ENCODE measurements at regions not wholly inside any gene's neighbourhood (a gene's known extent, or its start where the extent isn't known, plus 50 kb on each side); places are given as distances from the start of the nearest gene placed in this dataset.

DNA sequence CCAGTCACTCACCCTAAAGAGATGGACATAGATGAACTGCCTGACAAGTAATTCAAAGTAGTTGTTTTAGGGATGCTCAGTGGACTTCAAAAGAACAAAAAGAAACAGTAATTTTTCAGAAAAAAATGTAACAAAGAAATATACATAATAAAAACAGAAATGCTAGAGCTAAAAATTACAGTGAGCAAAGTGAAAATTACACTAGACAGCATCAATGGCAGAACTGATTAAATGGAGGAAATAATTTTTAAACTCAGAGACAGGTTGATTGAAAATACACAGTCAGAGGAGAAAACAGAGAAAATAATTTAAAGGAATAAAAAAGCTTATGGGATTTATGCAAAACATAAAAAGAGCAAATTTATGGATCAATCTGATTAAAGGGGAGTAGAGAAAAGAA lies 1968.4 kb downstream of the EFNA5 start:
- H3K4me3 ChIP-seq (ENCODE audit: insufficient read depth, low read depth, low read length) = no peak overlapping the region
- no peak overlapping the region for H3K18ac ChIP-seq (ENCODE audit: low read depth, low read length)
- no peak overlapping the region for H2BK20ac ChIP-seq (ENCODE audit: low read depth, low read length)
- no peak overlapping the region for H4K5ac ChIP-seq (ENCODE audit: low read depth, low read length)
- POLR2A ChIA-PET (ENCODE audit: unreplicated experiment) = no interaction called here
- no peaks in the 10 kb centered on the region for H3K9me1 ChIP-seq (ENCODE audit: insufficient read depth, low read length)
- no TSS peak for BruUV-seq (replicated peaks)
- in situ Hi-C loops (cut with MboI; ENCODE audit: low sequenced_read_pairs) = no loop called here
- no peak overlapping the region for H2AK5ac ChIP-seq (ENCODE audit: low read depth, low read length)
- CTCF ChIA-PET = no interaction called here
- dilution Hi-C loops (cut with HindIII; ENCODE audit: low sequenced_read_pairs, unreplicated experiment) = no loop called here
- no peak overlapping the region for H3K23ac ChIP-seq (ENCODE audit: low read depth, low read length)
- no peak overlapping the region for H3K4ac ChIP-seq (ENCODE audit: low read depth, low read length)
- H4K8ac ChIP-seq (ENCODE audit: low read depth in 2 of 2, low read length in 2 of 2) = no peak overlapping the region
- H3K4me2 ChIP-seq (ENCODE audit: low read depth, low read length) = no peak overlapping the region
- no peaks in the 10 kb centered on the region for H3K4me1 ChIP-seq (ENCODE audit: control insufficient read depth, insufficient read depth, low read length)
- no peak overlapping the region for H3K9ac ChIP-seq (ENCODE audit: low read depth, low read length)
- DNase-seq = no peak
- H3K79me1 ChIP-seq (ENCODE audit: low read depth in 1 of 2, low read length in 2 of 2) = no peaks in the 10 kb centered on the region
- no peak overlapping the region for H4K91ac ChIP-seq (ENCODE audit: insufficient read depth, low read depth, low read length)
- no peak overlapping the region for H3K27ac ChIP-seq (ENCODE audit: insufficient read depth, low read length)
- no peaks in the 10 kb centered on the region for H3K27me3 ChIP-seq (ENCODE audit: control insufficient read depth, insufficient read depth, low read length)
- H2BK5ac ChIP-seq (ENCODE audit: low read depth, low read length, poor library complexity, severe bottlenecking) = no peak overlapping the region
- H3K14ac ChIP-seq (replicated peaks; ENCODE audit: low read depth, low read length) = no peak overlapping the region
- ATAC-seq (ENCODE audit: low read depth) = no peak
- no peak overlapping the region for H2AK9ac ChIP-seq (replicated peaks; ENCODE audit: low read depth, low read length, poor library complexity)
- H2BK15ac ChIP-seq (ENCODE audit: low read depth, low read length) = no peak overlapping the region
- H3K56ac ChIP-seq (ENCODE audit: extremely low read depth, insufficient read depth, low read length) = no peak overlapping the region
- intact Hi-C loops (cut with micrococcal nuclease) = no loop called here
- H3K9me3 ChIP-seq (ENCODE audit: control insufficient read depth, insufficient read depth, low read length) = peaks cover 8% of the 10 kb centered on the region; the same call in 1 of the 2 replicates
- H2BK120ac ChIP-seq (ENCODE audit: low read depth, low read length) = no peak overlapping the region
- H4K20me1 ChIP-seq (ENCODE audit: insufficient read depth, low read length) = no peaks in the 10 kb centered on the region
- no peak overlapping the region for H2AFZ ChIP-seq (replicated peaks; ENCODE audit: low read length, poor library complexity)
- no peak for TF ChIP-seq NFE2L2 (IDR thresholded peaks at IDR 0.05; ENCODE audit: low read depth, low read length)
- TF ChIP-seq, protein P1, sequence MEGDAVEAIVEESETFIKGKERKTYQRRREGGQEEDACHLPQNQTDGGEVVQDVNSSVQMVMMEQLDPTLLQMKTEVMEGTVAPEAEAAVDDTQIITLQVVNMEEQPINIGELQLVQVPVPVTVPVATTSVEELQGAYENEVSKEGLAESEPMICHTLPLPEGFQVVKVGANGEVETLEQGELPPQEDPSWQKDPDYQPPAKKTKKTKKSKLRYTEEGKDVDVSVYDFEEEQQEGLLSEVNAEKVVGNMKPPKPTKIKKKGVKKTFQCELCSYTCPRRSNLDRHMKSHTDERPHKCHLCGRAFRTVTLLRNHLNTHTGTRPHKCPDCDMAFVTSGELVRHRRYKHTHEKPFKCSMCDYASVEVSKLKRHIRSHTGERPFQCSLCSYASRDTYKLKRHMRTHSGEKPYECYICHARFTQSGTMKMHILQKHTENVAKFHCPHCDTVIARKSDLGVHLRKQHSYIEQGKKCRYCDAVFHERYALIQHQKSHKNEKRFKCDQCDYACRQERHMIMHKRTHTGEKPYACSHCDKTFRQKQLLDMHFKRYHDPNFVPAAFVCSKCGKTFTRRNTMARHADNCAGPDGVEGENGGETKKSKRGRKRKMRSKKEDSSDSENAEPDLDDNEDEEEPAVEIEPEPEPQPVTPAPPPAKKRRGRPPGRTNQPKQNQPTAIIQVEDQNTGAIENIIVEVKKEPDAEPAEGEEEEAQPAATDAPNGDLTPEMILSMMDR (conservative IDR thresholded peaks at IDR 0.05; ENCODE audit: low read depth, low read length) = no peak
- TF ChIP-seq MXI1 (IDR thresholded peaks at IDR 0.05; ENCODE audit: borderline replicate concordance, low read depth, low read length) = no peak
- TF ChIP-seq MAZ (IDR thresholded peaks at IDR 0.05; ENCODE audit: borderline replicate concordance, low read depth, low read length) = no peak
- no peak for TF ChIP-seq BHLHE40 (IDR thresholded peaks at IDR 0.05; ENCODE audit: low read depth, low read length)
- TF ChIP-seq RAD21 (IDR thresholded peaks at IDR 0.05; ENCODE audit: low read length) = no peak
- TF ChIP-seq MAFK (IDR thresholded peaks at IDR 0.05; ENCODE audit: low read depth, low read length) = no peak
- no peak for TF ChIP-seq RFX5 (IDR thresholded peaks at IDR 0.05; ENCODE audit: low read depth, low read length)
- TF ChIP-seq SMC3 (IDR thresholded peaks at IDR 0.05; ENCODE audit: low read depth, low read length) = no peak
- TF ChIP-seq, protein P2, sequence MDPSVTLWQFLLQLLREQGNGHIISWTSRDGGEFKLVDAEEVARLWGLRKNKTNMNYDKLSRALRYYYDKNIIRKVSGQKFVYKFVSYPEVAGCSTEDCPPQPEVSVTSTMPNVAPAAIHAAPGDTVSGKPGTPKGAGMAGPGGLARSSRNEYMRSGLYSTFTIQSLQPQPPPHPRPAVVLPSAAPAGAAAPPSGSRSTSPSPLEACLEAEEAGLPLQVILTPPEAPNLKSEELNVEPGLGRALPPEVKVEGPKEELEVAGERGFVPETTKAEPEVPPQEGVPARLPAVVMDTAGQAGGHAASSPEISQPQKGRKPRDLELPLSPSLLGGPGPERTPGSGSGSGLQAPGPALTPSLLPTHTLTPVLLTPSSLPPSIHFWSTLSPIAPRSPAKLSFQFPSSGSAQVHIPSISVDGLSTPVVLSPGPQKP (IDR thresholded peaks at IDR 0.05; ENCODE audit: borderline replicate concordance, low read depth, low read length) = no peak
- TF ChIP-seq FOS (IDR thresholded peaks at IDR 0.05; ENCODE audit: low read depth, low read length) = no peak
- TF ChIP-seq, protein P3, sequence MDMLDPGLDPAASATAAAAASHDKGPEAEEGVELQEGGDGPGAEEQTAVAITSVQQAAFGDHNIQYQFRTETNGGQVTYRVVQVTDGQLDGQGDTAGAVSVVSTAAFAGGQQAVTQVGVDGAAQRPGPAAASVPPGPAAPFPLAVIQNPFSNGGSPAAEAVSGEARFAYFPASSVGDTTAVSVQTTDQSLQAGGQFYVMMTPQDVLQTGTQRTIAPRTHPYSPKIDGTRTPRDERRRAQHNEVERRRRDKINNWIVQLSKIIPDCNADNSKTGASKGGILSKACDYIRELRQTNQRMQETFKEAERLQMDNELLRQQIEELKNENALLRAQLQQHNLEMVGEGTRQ (IDR thresholded peaks at IDR 0.05; ENCODE audit: low read depth, low read length) = no peak
- no peak for TF ChIP-seq CEBPB (IDR thresholded peaks at IDR 0.05; ENCODE audit: low read depth, low read length)
- TF ChIP-seq POLR2A (IDR thresholded peaks at IDR 0.05; ENCODE audit: low read depth, low read length) = no peak
- TF ChIP-seq RCOR1 (IDR thresholded peaks at IDR 0.05; ENCODE audit: insufficient replicate concordance, low read length) = no peak
- TF ChIP-seq CHD1 (IDR thresholded peaks at IDR 0.05; ENCODE audit: low read depth, low read length) = no peak
- no peaks in the 10 kb centered on the region for H3K36me3 ChIP-seq (ENCODE audit: control insufficient read depth, insufficient read depth, low read length)

Data from IMR-90 (cell line).